ENCODE measurements at regions not wholly inside any gene's neighbourhood (a gene's known extent, or its start where the extent isn't known, plus 50 kb on each side); places are given as distances from the start of the nearest gene placed in this dataset.

DNA sequence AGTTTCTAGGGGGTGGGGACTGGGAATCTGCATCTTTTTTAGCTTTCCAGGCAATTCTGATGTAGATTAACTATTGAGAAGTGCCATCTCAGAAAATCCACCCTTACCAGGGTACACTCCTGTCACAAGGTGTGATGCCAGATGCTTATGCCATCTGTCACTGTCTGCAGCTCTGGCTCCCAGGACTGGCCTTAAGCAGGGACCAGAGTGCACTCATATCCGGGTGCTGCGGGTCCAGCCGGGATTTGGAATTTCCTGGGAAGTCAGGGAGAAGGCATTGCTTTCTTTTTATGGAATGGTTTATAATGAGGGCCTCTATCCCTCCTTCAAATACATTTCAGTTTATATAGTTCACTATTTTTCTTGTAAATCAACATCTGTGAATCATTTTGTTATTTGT, 92.6 kb downstream of the TMEM174 start:
- DNase-seq (no peak), ATAC-seq (ENCODE audit: low read depth) (no peak)
- intact Hi-C loops (cut with micrococcal nuclease), result no loop called here
- H3K27me3 Mint-ChIP-seq, result peaks cover 2% of the 10 kb centered on the region
- TF ChIP-seq, protein P1, sequence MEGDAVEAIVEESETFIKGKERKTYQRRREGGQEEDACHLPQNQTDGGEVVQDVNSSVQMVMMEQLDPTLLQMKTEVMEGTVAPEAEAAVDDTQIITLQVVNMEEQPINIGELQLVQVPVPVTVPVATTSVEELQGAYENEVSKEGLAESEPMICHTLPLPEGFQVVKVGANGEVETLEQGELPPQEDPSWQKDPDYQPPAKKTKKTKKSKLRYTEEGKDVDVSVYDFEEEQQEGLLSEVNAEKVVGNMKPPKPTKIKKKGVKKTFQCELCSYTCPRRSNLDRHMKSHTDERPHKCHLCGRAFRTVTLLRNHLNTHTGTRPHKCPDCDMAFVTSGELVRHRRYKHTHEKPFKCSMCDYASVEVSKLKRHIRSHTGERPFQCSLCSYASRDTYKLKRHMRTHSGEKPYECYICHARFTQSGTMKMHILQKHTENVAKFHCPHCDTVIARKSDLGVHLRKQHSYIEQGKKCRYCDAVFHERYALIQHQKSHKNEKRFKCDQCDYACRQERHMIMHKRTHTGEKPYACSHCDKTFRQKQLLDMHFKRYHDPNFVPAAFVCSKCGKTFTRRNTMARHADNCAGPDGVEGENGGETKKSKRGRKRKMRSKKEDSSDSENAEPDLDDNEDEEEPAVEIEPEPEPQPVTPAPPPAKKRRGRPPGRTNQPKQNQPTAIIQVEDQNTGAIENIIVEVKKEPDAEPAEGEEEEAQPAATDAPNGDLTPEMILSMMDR (IDR thresholded peaks at IDR 0.05), result no peak
- H3K4me3 Mint-ChIP-seq, result no peak overlapping the region
- no peaks in the 10 kb centered on the region for H3K4me1 Mint-ChIP-seq
- no peaks in the 10 kb centered on the region for H3K36me3 Mint-ChIP-seq (ENCODE audit: low read depth)
- H3K27ac Mint-ChIP-seq, result no peak overlapping the region
- POLR2A ChIA-PET, result no interaction called here
- no peaks in the 10 kb centered on the region for H3K9me3 Mint-ChIP-seq
- CTCF ChIA-PET, result no interaction called here

GRCh38 chr5:73264631-73265030, 91.6 kb downstream of the TMEM174 start:
- H3K4me3 Mint-ChIP-seq, result no peak overlapping the region
- no peak overlapping the region for H3K27ac Mint-ChIP-seq
- no peaks in the 10 kb centered on the region for H3K4me1 Mint-ChIP-seq
- H3K9me3 Mint-ChIP-seq, result no peaks in the 10 kb centered on the region
- intact Hi-C loops (cut with micrococcal nuclease), result no loop called here
- DNase-seq, result no peak
- TF ChIP-seq, protein P1 (IDR thresholded peaks at IDR 0.05), result no peak
- ChIA-PET CTCF (no interaction called here), POLR2A (no interaction called here)
- ATAC-seq (ENCODE audit: low read depth), result no peak
- peaks cover 3% of the 10 kb centered on the region for H3K27me3 Mint-ChIP-seq
- H3K36me3 Mint-ChIP-seq (ENCODE audit: low read depth), result no peaks in the 10 kb centered on the region

DNA sequence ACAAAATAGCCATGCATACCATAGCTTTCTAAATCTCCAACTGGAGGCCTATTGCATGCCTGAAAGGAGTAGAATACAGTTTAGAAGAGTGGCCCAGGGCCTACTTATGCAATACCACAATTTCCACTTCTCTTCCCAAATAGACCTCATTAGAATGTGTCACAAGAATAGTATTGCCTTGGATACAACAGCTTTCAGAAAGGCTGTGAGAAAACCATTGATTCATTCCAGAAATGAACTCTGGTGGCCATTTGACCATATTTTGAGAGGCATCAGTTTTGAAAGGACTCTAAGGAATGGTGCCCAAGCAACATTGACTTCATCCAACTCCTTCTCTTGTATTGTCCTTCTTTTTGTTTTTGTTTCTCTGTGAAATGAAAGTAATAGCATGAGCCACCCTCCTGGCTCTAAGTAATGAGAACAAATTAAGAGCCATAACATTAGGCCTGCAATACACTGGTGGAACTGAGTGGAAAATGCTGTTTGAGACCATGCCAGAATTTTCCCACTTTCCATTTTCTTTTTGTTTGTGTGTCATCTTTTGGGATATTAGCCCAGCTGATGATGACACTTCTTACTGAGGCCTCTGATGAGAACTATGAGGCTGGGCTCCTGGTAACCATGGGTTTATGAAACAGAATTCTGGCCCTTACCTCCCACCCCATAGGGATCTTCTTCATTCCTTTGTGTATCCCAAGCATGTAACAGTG, 90.2 kb downstream of the TMEM174 start:
- Mint-ChIP-seq H3K27ac (no peak overlapping the region), H3K27me3 (peaks cover 10% of the 10 kb centered on the region), H3K4me1 (no peaks in the 10 kb centered on the region), H3K4me3 (no peak overlapping the region), H3K36me3 (ENCODE audit: low read depth) (no peaks in the 10 kb centered on the region), H3K9me3 (no peaks in the 10 kb centered on the region)
- intact Hi-C loops (cut with micrococcal nuclease), result no loop called here
- no peak for ATAC-seq (ENCODE audit: low read depth)
- TF ChIP-seq, protein P1 (IDR thresholded peaks at IDR 0.05), result no peak
- no peak for DNase-seq
- ChIA-PET POLR2A (interaction anchor here (0.6 kb wide), 1 partner anchor 1604 kb away, joined by 14 read pairs; no protein-coding TSS in a partner anchor), CTCF (no interaction called here)

DNA sequence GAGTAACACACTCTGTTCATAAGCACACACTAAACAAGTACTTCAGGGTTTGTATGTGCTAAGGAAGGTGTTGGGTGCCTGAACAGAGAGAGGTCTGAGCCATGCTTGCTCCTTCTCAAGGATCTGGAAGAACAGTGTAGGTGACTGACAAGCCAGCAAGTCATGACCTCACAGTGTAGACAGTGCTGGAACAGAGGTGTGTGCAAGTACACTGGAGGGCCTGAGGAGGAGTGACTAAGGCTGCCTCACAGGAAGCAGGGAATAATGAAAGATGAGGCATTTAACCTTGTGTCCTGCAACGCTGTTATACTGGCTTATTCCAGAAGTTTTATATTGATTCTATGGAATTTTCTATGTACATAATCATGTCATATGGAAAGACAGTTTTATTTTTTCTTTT, 83.9 kb downstream of the TMEM174 start:
- DNase-seq (no peak), ATAC-seq (ENCODE audit: low read depth) (no peak)
- POLR2A ChIA-PET, result no interaction called here
- TF ChIP-seq, protein P1 (IDR thresholded peaks at IDR 0.05), result no peak
- peaks cover 26% of the 10 kb centered on the region for H3K27me3 Mint-ChIP-seq
- H3K9me3 Mint-ChIP-seq, result no peaks in the 10 kb centered on the region
- no peaks in the 10 kb centered on the region for H3K36me3 Mint-ChIP-seq (ENCODE audit: low read depth)
- no peaks in the 10 kb centered on the region for H3K4me1 Mint-ChIP-seq
- intact Hi-C loops (cut with micrococcal nuclease), result no loop called here
- H3K27ac Mint-ChIP-seq, result no peak overlapping the region
- H3K4me3 Mint-ChIP-seq, result no peak overlapping the region
- CTCF ChIA-PET, result no interaction called here

- ATAC-seq (ENCODE audit: low read depth) (no peak), DNase-seq (no peak)
- H3K27ac Mint-ChIP-seq, result no peak overlapping the region
- peaks cover 26% of the 10 kb centered on the region for H3K27me3 Mint-ChIP-seq
- intact Hi-C loops (cut with micrococcal nuclease), result no loop called here
- no peaks in the 10 kb centered on the region for H3K9me3 Mint-ChIP-seq
- ChIA-PET CTCF (no interaction called here), POLR2A (no interaction called here)
- H3K4me3 Mint-ChIP-seq, result no peak overlapping the region
- no peaks in the 10 kb centered on the region for H3K36me3 Mint-ChIP-seq (ENCODE audit: low read depth)
- H3K4me1 Mint-ChIP-seq, result no peaks in the 10 kb centered on the region
- TF ChIP-seq, protein P1 (IDR thresholded peaks at IDR 0.05), result no peak
Observed at GRCh38 chr5:73256462-73256861, 83.5 kb downstream of the TMEM174 start.

Data from activated B cell treated with CpG ODN at 0.5 μM for 24 hours (primary cell).